ENCODE measurements at regions not wholly inside any gene's neighbourhood (a gene's known extent, or its start where the extent isn't known, plus 50 kb on each side); places are given as distances from the start of the nearest gene placed in this dataset.

- DNase-seq, result no peak
These were observed 126.0 kb upstream of the BOD1 start for GRCh38 chr5:173742432-173742816.

- no peak for DNase-seq
These were observed 127.3 kb upstream of the BOD1 start for GRCh38 chr5:173743641-173744343.

- no peak for DNase-seq
These were observed 128.1 kb upstream of the BOD1 start for GRCh38 chr5:173744551-173744950.

DNA sequence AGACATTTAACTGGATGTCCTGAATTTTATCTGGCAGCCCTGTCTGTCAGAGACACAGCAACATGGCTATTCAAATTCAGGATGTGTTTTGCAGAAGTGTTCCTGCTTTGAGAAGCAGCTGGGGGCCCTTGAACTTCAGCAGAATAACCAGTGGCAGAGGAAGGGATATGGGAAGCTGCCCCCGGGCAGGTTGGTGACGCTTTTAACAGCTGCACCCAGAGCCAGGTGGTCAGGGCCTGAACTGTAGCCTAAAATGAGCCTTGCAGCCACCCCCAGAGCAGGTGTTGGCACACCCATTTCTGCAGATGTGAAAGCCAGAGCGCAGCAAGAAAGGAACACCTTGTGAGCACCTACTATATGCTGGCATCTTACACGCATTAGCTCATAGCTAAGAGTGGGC is 128.7 kb upstream of the BOD1 start:
- DNase-seq, result no peak

DNA sequence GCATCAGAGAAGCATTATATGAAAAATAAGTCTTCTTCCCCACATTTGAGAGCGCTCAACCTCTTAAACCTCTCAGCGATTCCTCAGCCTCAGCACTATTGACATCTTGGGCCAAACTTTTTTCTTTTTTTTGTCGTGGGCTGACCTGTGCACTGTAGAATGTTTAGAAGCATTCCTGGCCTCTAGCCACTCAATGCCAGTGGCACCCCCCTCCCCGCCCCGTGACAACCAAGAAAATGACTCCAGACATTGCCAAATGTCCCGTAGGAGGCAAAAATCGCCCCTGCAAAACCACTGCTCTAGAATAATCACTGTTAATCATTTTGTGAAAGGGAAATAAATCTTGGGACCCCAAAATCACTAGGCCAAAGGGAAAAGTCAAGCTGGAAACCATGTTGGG is 129.1 kb upstream of the BOD1 start:
- DNase-seq, result no peak

- no peak for DNase-seq
These were observed 129.7 kb upstream of the BOD1 start for GRCh38 chr5:173746047-173746646.

- DNase-seq, result no peak
These were observed 131.4 kb upstream of the BOD1 start for GRCh38 chr5:173747876-173748275.

DNA sequence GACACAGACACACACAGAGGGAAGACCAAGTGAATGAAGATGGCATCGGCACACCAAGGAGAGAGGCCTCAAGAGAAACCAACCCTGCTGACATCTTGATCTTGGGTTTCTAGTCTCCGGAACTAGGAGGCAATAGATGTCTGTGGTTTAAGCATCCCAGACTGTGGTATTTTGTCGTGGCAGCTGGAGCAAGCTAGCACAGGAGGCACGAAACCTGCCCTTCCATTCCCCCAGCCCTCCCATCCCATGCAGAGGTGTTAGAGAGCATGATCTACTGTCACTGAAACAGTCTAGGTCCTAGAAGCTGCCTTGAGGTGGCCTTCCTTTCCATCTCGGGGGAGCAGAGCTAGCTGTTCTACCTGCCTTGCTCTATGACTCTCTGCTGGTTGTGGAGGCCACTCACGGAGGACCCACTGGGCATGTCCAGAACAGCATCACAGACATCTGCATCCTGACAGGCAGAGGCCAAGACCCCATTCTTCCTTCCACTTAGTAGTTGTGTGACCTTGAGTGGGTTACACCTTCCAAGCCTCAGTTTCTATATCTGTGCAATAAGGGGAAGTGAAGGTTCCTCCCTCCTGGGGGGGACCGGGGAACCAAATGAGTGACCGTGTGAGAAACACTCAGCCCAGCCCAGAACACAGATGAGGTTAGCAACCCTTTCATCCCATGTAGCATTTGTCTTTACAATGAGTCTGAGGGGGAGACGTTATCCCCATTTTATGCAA is 134.3 kb upstream of the BOD1 start:
- DNase-seq, result no peak

DNA sequence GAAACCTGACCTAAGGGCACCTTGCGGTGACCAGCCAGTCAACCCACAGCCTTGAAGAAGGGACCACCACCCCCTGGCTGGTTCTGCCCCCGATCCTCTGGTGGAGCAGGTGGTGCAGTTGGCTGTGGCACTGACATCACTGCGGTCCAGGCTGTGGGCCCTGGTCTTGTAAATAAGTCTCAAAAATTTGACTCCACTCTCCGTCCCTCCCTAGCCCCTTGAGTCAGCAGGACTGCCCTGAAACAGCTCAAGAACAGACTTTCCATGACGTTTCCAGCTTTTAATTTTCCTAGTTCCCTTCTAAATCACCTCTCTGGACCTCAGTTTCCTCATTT is 134.8 kb upstream of the BOD1 start:
- no peak for DNase-seq

DNA sequence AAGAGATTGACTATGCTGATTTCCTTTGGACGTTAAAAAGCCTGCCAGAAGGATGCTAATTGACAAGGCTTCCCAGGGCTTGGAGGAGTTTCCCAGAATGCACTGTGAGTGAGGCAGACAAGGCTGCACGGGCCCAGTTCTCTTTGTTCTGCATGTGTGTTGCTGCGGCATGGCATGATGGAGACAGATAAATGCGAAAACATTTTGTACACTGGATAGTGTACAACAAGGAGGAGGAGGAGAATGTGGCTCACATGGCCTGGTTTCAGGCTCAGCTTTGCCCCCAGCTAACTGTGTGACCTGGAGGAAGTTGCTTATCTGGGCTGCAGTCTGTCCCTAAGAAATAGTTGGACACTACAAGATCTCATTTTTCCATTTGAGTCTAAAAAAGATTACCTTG is 135.5 kb upstream of the CPEB4 start:
- no peak for DNase-seq

DNA sequence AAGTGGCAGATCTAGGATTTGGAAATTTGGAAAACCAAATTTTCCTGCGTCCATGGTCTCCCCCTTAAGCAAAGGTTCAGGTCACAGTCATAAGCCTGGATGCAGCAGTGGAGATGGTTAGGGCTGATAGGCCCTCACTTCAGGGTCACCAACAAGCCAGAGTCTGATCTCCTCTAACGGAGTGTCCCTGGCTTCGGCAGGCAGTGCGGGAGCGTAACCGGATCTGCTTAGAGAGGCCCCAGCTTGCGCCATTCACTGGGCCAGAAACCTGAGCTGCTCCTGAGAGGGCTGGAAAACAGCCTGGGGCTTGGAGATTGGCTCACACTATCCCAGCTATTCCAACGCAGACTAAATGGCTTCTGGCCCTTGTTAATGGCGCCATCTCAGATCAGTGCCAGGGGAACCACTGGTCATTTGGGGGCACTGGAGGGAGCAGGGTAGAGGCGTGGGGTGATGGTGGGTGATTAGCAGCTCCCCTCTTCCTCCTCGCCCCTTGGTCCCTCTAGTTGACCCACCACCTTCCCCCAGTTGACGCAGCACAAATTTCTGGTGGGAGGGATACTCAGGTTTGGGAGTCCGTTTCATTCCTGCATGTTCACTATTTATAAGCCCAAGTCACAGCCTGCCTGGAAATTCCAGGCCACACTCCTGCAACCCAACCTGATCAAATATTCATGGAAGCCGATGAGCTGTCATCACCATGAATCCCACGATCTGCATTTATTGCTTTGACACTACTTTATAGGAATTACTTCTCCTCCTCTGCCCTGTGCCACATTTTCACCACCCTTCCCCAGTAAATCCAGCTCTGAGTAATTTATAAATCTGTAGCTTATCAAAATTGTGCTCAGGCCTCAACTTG is 134.6 kb upstream of the CPEB4 start:
- DNase-seq, result peak; percentile 76

GRCh38 chr5:173755319-173755718 is 132.8 kb upstream of the CPEB4 start:
- DNase-seq, result no peak

DNA sequence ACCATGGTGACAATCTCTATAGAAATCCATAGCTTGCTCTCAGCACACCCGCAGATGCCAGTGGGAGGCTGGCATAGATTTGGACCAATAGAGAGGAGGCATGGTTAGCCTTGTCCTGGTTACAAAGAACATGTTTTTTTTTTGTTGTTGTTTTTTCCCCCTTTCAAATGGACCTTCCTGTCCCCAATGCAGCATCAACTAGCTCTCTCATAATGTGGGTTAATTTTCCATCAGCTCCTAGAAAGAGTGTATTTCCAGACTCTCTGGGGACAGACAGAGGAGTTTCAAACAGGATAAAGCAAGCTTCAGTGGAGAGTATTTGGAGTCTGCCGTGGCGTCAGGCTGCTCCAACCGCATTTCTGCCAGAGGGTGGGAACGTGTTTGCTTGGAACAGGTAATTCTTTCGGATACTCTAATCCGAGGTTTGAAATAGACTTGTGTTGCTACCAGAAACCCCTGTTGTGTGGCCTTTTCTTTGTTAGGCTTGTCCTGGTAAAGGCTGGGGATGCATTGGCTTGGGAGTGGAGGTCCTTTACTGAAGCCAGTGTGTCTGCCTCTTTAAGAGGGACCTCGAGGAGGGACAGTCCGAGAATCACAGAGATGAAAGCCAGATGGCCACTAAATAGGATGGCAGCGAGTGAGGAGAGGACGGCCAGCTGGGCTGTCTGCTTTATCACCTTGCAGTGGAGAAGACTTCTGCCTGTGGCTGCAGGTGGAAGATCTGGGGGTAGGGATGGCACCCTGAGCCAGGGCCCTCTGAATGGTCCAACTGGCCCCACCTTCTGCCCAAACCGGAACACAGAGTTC is 130.5 kb upstream of the CPEB4 start:
- no peak for DNase-seq

DNA sequence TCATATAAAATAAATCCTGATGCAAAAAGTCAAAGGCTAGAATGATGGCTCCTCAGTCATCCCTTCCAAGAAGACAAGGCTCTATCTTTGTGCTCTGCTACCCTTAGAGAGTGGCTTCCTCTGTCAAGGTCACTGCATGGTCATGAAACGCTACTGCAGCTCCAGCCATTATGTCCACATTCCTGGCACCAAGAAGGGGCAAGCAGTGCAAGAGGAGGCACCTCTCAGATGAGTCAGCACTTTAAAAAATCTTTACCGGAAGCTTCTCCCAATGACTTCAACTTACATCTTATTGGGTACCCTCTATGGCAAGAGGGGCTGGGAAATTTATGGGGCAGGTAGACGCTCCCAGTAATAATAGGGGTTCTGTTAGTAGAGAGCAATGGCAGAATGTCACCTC is 129.5 kb upstream of the CPEB4 start:
- no peak for DNase-seq

GRCh38 chr5:173759691-173760090 is 128.5 kb upstream of the CPEB4 start:
- DNase-seq, result no peak

DNA sequence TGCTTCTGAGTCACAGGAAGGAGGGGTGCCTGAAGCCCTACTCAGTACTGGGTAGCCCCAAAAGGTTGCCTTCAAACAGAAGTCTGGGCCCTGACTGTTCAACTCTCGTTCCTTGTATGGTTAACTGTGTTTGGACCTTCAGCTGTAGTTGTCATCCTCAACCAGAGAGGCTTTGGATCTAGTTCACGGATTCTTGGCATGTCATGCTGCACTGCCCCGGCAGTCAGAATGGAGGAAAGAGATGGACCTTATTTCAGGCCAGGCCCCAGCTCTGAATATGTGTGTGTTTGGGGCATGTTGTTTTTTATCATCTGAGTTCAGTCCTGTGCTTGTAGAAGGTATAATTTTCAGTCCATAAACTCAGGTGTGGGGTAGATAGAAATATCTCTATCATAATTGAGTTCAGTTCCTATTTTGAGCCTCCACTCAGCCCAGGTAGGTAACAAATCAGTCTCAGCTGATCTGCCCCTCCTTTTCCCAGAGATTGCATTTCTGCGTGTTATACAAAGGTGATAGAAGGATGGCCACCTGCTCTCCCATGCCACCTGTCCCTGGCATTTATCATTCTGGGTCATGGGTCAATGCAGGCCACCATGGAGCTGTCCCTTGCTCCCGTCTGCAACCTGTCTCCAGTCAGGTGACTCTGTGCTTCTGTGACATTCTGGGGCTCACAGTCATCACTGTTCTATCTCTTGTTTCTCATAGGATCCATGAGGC is 127.5 kb upstream of the CPEB4 start:
- DNase-seq, result no peak

DNA sequence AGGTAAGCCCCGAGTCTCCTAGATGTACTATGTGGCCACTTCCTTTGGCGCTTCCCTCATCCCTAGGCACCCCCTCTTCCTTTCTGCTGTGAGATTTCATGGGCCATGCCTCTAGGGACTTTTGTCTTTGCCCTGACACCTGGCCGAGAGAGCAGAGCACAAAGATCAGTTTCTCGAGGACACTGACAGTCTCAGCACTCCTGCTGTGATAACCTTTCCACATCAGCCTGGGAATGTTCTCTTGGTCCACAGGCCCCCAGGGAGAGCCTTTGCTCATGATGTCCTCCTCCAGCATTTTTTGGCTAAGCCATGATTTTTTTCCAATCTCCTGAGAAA is 127.0 kb upstream of the CPEB4 start:
- DNase-seq, result no peak

DNA sequence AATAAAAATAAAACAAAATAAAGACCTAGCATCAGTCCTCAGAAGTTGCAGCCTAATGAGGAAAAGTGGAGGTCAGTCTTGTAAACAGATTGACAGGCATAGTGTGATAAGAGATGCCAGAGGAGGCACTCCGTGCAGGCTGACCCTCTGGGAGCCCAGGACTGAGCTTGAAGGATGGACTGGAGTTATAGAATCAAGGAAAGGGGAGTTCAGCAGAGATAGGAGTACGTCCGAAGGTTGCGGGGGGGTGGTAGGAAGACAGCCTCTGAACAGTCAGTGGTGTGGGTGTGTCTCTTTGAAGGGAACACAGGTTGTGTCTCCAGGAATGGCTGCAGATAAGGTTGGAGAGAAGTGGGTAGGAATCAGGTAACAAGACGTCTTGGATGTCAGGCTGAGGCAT is 126.1 kb upstream of the CPEB4 start:
- DNase-seq, result no peak

GRCh38 chr5:173762930-173763329 is 125.2 kb upstream of the CPEB4 start:
- DNase-seq, result no peak

GRCh38 chr5:173763410-173763809 is 124.7 kb upstream of the CPEB4 start:
- no peak for DNase-seq

- DNase-seq, result no peak
These were observed 123.7 kb upstream of the CPEB4 start for GRCh38 chr5:173764332-173765028.
